GM23338 (cell line): ENCODE measurements at regions not wholly inside any gene's neighbourhood (a gene's known extent, or its start where the extent isn't known, plus 50 kb on each side); places are given as distances from the start of the nearest gene placed in this dataset.

Experiments used
- ATAC-seq: fragments of 200-7000 bp; cut with Tn5 transposase; 3 replicates; pipeline ENCODE4 v1.9.1; 2020
- DNase-seq: peaks from one replicate; pipeline ENCODE4 v3.0.0-alpha.2; 2015; ENCODE audit warnings: low spot score
- H2AFZ ChIP-seq: fragments of 200-600 bp; sonication (generic); 2 replicates; pipeline ENCODE4 v1.8.0; 2016; ENCODE audit warnings: antibody characterized with exemption, mild to moderate bottlenecking, moderate library complexity
- H3F3A ChIP-seq: fragments of 200-600 bp; sonication (generic); replicated peaks from 2 replicates; pipeline ENCODE4 v1.8.0; 2017; ENCODE audit warnings: antibody characterized with exemption, mixed run types, low read depth
- H3K27ac ChIP-seq: fragments of 200-600 bp; sonication (generic); 2 replicates; pipeline ENCODE4 v1.6.1; 2016; ENCODE audit warnings: low read depth
- H3K27me3 ChIP-seq: fragments of 200-600 bp; sonication (generic); 2 replicates; pipeline ENCODE4 v1.8.0; 2016; ENCODE audit warnings: mild to moderate bottlenecking, mixed run types, moderate library complexity; ENCODE audit not compliant: insufficient read depth
- H3K36me3 ChIP-seq: fragments of 200-600 bp; sonication (generic); 2 replicates; pipeline ENCODE4 v1.8.0; 2016; ENCODE audit warnings: mild to moderate bottlenecking; ENCODE audit not compliant: insufficient read depth
- H3K4me1 ChIP-seq: fragments of 200-600 bp; sonication (generic); 2 replicates; pipeline ENCODE4 v1.8.0; 2016; ENCODE audit warnings: mild to moderate bottlenecking, moderate library complexity; ENCODE audit not compliant: insufficient read depth
- H3K4me2 ChIP-seq: fragments of 200-600 bp; sonication (generic); 2 replicates; pipeline ENCODE4 v1.7.1; 2017; ENCODE audit warnings: mixed run types
- H3K4me3 ChIP-seq: fragments of 200-600 bp; sonication (generic); 2 replicates; pipeline ENCODE4 v1.6.1; 2016; ENCODE audit warnings: mixed run types
- H3K79me2 ChIP-seq: fragments of 200-600 bp; sonication (generic); replicated peaks from 2 replicates; pipeline ENCODE4 v1.8.0; 2017; ENCODE audit warnings: mild to moderate bottlenecking; ENCODE audit not compliant: insufficient read depth
- H3K9me2 ChIP-seq: fragments of 200-600 bp; sonication (generic); 2 replicates; pipeline ENCODE4 v1.8.0; 2017; ENCODE audit not compliant: insufficient read depth
- H4K20me1 ChIP-seq: fragments of 200-600 bp; sonication (generic); replicated peaks from 2 replicates; pipeline ENCODE4 v1.8.0; 2017; ENCODE audit warnings: mild to moderate bottlenecking; ENCODE audit not compliant: insufficient read depth
- H3K27ac Mint-ChIP-seq: 2 replicates; pipeline ENCODE4 v1.8.0; 2020; ENCODE audit warnings: inconsistent platforms, mild to moderate bottlenecking, moderate library complexity, mixed read lengths
- H3K27me3 Mint-ChIP-seq: 3 replicates; pipeline ENCODE4 v1.8.0; 2022; ENCODE audit warnings: low read depth, mild to moderate bottlenecking, moderate library complexity, mixed read lengths, inconsistent platforms; ENCODE audit not compliant: insufficient read depth, poor library complexity
- H3K36me3 Mint-ChIP-seq: 3 replicates; pipeline ENCODE4 v1.8.0; 2021; ENCODE audit warnings: low read depth, mild to moderate bottlenecking, inconsistent platforms, moderate library complexity, mixed read lengths
- H3K4me1 Mint-ChIP-seq: 3 replicates; pipeline ENCODE4 v1.8.0; 2020; ENCODE audit warnings: mild to moderate bottlenecking, inconsistent platforms, mixed read lengths
- H3K4me3 Mint-ChIP-seq: 3 replicates; pipeline ENCODE4 v1.8.0; 2021; ENCODE audit warnings: moderate library complexity, mild to moderate bottlenecking, inconsistent platforms, mixed read lengths
- H3K9me3 Mint-ChIP-seq: 3 replicates; pipeline ENCODE4 v1.8.0; 2020; ENCODE audit warnings: moderate library complexity, mild to moderate bottlenecking, inconsistent platforms, mixed read lengths
- CTCF ChIP-seq, 2 experiments: fragments of 200-600 bp in 1 of 2; sonication (generic) in 1 of 2; conservative IDR thresholded peaks; 2 replicates each; pipeline versions ENCODE4 v1.5.1 to v1.6.1; 2016 to 2017; ENCODE audit warnings: antibody characterized with exemption in 2 of 2, low read depth in 2 of 2, mild to moderate bottlenecking in 2 of 2, moderate library complexity in 1 of 2
- EZH2phosphoT487 ChIP-seq: fragments of 200-600 bp; sonication (generic); IDR thresholded peaks from one replicate; pipeline ENCODE4 v1.8.1; 2018; ENCODE audit warnings: antibody characterized with exemption; ENCODE audit not compliant: unreplicated experiment
- REST ChIP-seq: IDR thresholded peaks from one replicate; pipeline ENCODE4 v1.6.1; 2018; ENCODE audit warnings: antibody characterized with exemption; ENCODE audit not compliant: unreplicated experiment
- ZNF331 ChIP-seq: fragments of 250-450 bp; sonication (Bioruptor Pico); IDR thresholded peaks from 2 replicates; pipeline ENCODE4 v1.5.0; 2020; ENCODE audit warnings: low read depth, mild to moderate bottlenecking, moderate library complexity
- TF ChIP-seq, protein P1 (sequence below): fragments of 250-450 bp; sonication (Bioruptor Pico); IDR thresholded peaks from 2 replicates; pipeline ENCODE4 v1.5.0; 2020; ENCODE audit warnings: mild to moderate bottlenecking, moderate library complexity
- TF ChIP-seq, protein P2 (sequence below): IDR thresholded peaks from 2 replicates; pipeline ENCODE4 v1.6.1; 2016; ENCODE audit warnings: antibody characterized with exemption

DNA sequence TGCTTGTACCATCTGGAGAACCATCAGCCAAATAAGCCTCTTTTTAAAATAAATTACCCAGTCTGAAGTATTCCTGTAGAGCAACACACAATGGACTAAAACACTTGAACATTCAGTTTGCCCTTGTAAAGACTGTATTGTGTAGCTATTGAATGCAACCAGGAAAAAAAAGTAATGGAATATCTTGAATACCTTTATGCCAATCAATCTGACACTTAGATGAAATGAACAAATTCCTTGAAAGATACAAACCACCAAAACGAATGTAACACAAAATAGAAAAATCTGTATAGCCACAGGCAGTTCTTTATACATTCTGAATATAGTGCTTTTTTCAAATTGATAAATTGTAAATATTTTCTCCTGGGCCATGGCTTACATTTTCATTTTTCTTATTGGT is 63.3 kb upstream of the KCNJ16 start:
- Mint-ChIP-seq H3K4me1 (peaks cover 7% of the 10 kb centered on the region), H3K36me3 (no peaks in the 10 kb centered on the region), H3K27ac (no peak overlapping the region), H3K9me3 (no peaks in the 10 kb centered on the region), H3K4me3 (no peak overlapping the region), H3K27me3 (peaks cover 2% of the 10 kb centered on the region)
- DNase-seq = no peak
- H3K79me2 ChIP-seq = no peaks in the 10 kb centered on the region
- H3K36me3 ChIP-seq = no peaks in the 10 kb centered on the region
- H4K20me1 ChIP-seq = no peaks in the 10 kb centered on the region
- no peak overlapping the region for H3K4me3 ChIP-seq
- H3K27me3 ChIP-seq = no peaks in the 10 kb centered on the region
- TF ChIP-seq, protein P1, sequence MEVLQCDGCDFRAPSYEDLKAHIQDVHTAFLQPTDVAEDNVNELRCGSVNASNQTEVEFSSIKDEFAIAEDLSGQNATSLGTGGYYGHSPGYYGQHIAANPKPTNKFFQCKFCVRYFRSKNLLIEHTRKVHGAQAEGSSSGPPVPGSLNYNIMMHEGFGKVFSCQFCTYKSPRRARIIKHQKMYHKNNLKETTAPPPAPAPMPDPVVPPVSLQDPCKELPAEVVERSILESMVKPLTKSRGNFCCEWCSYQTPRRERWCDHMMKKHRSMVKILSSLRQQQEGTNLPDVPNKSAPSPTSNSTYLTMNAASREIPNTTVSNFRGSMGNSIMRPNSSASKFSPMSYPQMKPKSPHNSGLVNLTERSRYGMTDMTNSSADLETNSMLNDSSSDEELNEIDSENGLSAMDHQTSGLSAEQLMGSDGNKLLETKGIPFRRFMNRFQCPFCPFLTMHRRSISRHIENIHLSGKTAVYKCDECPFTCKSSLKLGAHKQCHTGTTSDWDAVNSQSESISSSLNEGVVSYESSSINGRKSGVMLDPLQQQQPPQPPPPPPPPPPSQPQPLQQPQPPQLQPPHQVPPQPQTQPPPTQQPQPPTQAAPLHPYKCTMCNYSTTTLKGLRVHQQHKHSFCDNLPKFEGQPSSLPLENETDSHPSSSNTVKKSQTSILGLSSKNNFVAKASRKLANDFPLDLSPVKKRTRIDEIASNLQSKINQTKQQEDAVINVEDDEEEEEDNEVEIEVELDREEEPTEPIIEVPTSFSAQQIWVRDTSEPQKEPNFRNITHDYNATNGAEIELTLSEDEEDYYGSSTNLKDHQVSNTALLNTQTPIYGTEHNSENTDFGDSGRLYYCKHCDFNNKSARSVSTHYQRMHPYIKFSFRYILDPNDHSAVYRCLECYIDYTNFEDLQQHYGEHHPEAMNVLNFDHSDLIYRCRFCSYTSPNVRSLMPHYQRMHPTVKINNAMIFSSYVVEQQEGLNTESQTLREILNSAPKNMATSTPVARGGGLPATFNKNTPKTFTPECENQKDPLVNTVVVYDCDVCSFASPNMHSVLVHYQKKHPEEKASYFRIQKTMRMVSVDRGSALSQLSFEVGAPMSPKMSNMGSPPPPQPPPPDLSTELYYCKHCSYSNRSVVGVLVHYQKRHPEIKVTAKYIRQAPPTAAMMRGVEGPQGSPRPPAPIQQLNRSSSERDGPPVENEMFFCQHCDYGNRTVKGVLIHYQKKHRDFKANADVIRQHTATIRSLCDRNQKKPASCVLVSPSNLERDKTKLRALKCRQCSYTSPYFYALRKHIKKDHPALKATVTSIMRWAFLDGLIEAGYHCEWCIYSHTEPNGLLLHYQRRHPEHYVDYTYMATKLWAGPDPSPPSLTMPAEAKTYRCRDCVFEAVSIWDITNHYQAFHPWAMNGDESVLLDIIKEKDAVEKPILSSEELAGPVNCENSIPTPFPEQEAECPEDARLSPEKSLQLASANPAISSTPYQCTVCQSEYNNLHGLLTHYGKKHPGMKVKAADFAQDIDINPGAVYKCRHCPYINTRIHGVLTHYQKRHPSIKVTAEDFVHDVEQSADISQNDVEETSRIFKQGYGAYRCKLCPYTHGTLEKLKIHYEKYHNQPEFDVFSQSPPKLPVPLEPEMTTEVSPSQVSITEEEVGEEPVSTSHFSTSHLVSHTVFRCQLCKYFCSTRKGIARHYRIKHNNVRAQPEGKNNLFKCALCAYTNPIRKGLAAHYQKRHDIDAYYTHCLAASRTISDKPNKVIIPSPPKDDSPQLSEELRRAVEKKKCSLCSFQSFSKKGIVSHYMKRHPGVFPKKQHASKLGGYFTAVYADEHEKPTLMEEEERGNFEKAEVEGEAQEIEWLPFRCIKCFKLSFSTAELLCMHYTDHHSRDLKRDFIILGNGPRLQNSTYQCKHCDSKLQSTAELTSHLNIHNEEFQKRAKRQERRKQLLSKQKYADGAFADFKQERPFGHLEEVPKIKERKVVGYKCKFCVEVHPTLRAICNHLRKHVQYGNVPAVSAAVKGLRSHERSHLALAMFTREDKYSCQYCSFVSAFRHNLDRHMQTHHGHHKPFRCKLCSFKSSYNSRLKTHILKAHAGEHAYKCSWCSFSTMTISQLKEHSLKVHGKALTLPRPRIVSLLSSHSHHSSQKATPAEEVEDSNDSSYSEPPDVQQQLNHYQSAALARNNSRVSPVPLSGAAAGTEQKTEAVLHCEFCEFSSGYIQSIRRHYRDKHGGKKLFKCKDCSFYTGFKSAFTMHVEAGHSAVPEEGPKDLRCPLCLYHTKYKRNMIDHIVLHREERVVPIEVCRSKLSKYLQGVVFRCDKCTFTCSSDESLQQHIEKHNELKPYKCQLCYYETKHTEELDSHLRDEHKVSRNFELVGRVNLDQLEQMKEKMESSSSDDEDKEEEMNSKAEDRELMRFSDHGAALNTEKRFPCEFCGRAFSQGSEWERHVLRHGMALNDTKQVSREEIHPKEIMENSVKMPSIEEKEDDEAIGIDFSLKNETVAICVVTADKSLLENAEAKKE = no peak
- no peak for TF ChIP-seq ZNF331 (CRISPR knock-in tag)
- TF ChIP-seq, protein P2, sequence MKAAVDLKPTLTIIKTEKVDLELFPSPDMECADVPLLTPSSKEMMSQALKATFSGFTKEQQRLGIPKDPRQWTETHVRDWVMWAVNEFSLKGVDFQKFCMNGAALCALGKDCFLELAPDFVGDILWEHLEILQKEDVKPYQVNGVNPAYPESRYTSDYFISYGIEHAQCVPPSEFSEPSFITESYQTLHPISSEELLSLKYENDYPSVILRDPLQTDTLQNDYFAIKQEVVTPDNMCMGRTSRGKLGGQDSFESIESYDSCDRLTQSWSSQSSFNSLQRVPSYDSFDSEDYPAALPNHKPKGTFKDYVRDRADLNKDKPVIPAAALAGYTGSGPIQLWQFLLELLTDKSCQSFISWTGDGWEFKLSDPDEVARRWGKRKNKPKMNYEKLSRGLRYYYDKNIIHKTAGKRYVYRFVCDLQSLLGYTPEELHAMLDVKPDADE = no peak
- TF ChIP-seq REST = no peak
- no peak for TF ChIP-seq EZH2phosphoT487
- TF ChIP-seq CTCF (conservative IDR thresholded peaks at IDR 0.05; ENCODE audit: low read depth in 2 of 2) = no peak
- ATAC-seq = no peak
- no peak overlapping the region for H3K4me2 ChIP-seq
- no peak overlapping the region for H2AFZ ChIP-seq
- no peaks in the 10 kb centered on the region for H3K9me2 ChIP-seq
- H3K4me1 ChIP-seq = no peaks in the 10 kb centered on the region
- H3K27ac ChIP-seq = no peak overlapping the region
- no peaks in the 10 kb centered on the region for H3F3A ChIP-seq
